Kidney epithelial cell (primary cell): ENCODE measurements at regions not wholly inside any gene's neighbourhood (a gene's known extent, or its start where the extent isn't known, plus 50 kb on each side); places are given as distances from the start of the nearest gene placed in this dataset.
"Not testable (repeated sequence)": the region's sequence is repeated elsewhere in the genome, so short reads cannot be mapped to it uniquely, and the experiment has no call there.

ENCODE experiments used
- DNase-seq: peaks from one replicate; pipeline ENCODE4 v3.0.0-alpha.2; 2010; ENCODE audit warnings: low read depth
- H3K27me3 ChIP-seq: 2 replicates; pipeline ENCODE4 v1.6.0; 2011; ENCODE audit warnings: low read length; ENCODE audit not compliant: control insufficient read depth, insufficient read depth
- H3K36me3 ChIP-seq: 2 replicates; pipeline ENCODE4 v1.5.1; 2011; ENCODE audit warnings: low read length; ENCODE audit not compliant: control insufficient read depth, insufficient read depth
- H3K4me3 ChIP-seq: 2 replicates; pipeline ENCODE4 v1.5.1; 2011; ENCODE audit warnings: low read depth, mild to moderate bottlenecking, control low read depth, low read length
- CTCF ChIP-seq: IDR thresholded peaks from 2 replicates; pipeline ENCODE4 v1.5.1; 2011; ENCODE audit warnings: mild to moderate bottlenecking, moderate library complexity, low read length, control low read depth, inconsistent platforms; ENCODE audit not compliant: insufficient read depth, poor library complexity, severe bottlenecking

- DNase-seq = no peak
Observed at GRCh38 chr1:38486085-38486484, 373.5 kb downstream of the RRAGC start.

GRCh38 chr1:38481871-38482826, 377.4 kb downstream of the RRAGC start:
- H3K27me3 ChIP-seq = peaks cover 4% of the 10 kb centered on the region
- no peak for TF ChIP-seq CTCF
- no peak for DNase-seq

More at GRCh38 chr1:38486085-38486484, 373.5 kb downstream of the RRAGC start:
- Histone ChIP-seq H3K36me3 (no peaks in the 10 kb centered on the region), H3K27me3 (no peaks in the 10 kb centered on the region), H3K4me3 (no peak overlapping the region)
- no peak for TF ChIP-seq CTCF

GRCh38 chr1:38479662-38480061, 379.9 kb downstream of the RRAGC start:
- DNase-seq, H3K36me3 ChIP-seq, H3K4me3 ChIP-seq: not testable (repeated sequence)
- H3K27me3 ChIP-seq = peaks cover 27% of the 10 kb centered on the region

More at GRCh38 chr1:38481871-38482826, 377.4 kb downstream of the RRAGC start:
- Histone ChIP-seq H3K36me3 (no peaks in the 10 kb centered on the region), H3K4me3 (no peak overlapping the region)

GRCh38 chr1:38477811-38478210, 381.8 kb downstream of the RRAGC start:
- Histone ChIP-seq H3K27me3 (peaks cover 28% of the 10 kb centered on the region), H3K4me3 (no peak overlapping the region), H3K36me3 (no peaks in the 10 kb centered on the region)
- DNase-seq = no peak
- TF ChIP-seq CTCF = no peak

- Histone ChIP-seq H3K36me3 (no peaks in the 10 kb centered on the region), H3K27me3 (peaks cover 28% of the 10 kb centered on the region), H3K4me3 (no peak overlapping the region)
- DNase-seq = no peak
- no peak for TF ChIP-seq CTCF
Observed at GRCh38 chr1:38476850-38477178, 382.8 kb downstream of the RRAGC start.

GRCh38 chr1:38476111-38476849, 383.3 kb downstream of the RRAGC start:
- no peak for DNase-seq
- peaks cover 28% of the 10 kb centered on the region for H3K27me3 ChIP-seq
- H3K36me3 ChIP-seq = no peaks in the 10 kb centered on the region
- no peak for TF ChIP-seq CTCF
- H3K4me3 ChIP-seq = no peak overlapping the region
